ENCODE measurements at regions not wholly inside any gene's neighbourhood (a gene's known extent, or its start where the extent isn't known, plus 50 kb on each side); places are given as distances from the start of the nearest gene placed in this dataset.
A peak's percentile ranks its signal among the peaks of the same experiment; 100 is the strongest.

DNA sequence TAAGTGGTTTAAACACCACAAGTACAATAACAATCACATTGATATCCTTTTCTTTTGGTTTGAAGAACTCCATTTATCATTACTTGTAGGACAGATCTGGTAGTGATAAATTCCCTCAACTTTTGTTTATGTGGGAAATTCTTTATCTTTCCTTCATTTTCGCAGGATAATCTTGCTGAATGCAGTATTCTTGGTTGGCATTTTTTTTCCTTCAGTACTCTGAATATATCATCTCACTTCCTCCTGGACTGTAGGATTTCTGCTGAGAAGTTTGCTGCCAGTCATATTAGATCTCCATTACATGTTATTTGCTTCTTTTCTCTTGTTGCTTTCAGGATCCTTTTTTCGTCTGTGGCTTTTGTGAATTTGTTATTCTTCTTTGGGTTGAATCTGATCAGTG, 179.0 kb upstream of the PLET1 start:
- Histone ChIP-seq H2AFZ (ENCODE audit: low read length) (no peak overlapping the region), H4K20me1 (ENCODE audit: insufficient read depth, low read length) (no peaks in the 10 kb centered on the region), H3K27ac (ENCODE audit: low read depth, low read length) (no peak overlapping the region), H3K27me3 (ENCODE audit: insufficient read depth, low read length) (no peaks in the 10 kb centered on the region), H3K79me2 (ENCODE audit: insufficient read depth, low read length) (no peaks in the 10 kb centered on the region), H3K36me3 (ENCODE audit: insufficient read depth, low read length) (no peaks in the 10 kb centered on the region), H3K9me3 (ENCODE audit: low read depth, low read length) (no peaks in the 10 kb centered on the region), H3K4me2 (ENCODE audit: insufficient read depth, low read length) (no peak overlapping the region), H3K4me1 (ENCODE audit: insufficient read depth, low read length) (no peaks in the 10 kb centered on the region), H3K4me3 (ENCODE audit: insufficient read depth, low read length) (no peak overlapping the region)
- TF ChIP-seq, protein P1, sequence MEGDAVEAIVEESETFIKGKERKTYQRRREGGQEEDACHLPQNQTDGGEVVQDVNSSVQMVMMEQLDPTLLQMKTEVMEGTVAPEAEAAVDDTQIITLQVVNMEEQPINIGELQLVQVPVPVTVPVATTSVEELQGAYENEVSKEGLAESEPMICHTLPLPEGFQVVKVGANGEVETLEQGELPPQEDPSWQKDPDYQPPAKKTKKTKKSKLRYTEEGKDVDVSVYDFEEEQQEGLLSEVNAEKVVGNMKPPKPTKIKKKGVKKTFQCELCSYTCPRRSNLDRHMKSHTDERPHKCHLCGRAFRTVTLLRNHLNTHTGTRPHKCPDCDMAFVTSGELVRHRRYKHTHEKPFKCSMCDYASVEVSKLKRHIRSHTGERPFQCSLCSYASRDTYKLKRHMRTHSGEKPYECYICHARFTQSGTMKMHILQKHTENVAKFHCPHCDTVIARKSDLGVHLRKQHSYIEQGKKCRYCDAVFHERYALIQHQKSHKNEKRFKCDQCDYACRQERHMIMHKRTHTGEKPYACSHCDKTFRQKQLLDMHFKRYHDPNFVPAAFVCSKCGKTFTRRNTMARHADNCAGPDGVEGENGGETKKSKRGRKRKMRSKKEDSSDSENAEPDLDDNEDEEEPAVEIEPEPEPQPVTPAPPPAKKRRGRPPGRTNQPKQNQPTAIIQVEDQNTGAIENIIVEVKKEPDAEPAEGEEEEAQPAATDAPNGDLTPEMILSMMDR (IDR thresholded peaks at IDR 0.05; ENCODE audit: extremely low read depth, low read depth, low read length): no peak
- DNase-seq (ENCODE audit: insufficient read length, low spot score, missing footprints): no peak

GRCh38 chr11:112440518-112440917, 179.9 kb upstream of the PLET1 start:
- H3K36me3 ChIP-seq (ENCODE audit: insufficient read depth, low read length): no peaks in the 10 kb centered on the region
- H3K27ac ChIP-seq (ENCODE audit: low read depth, low read length): no peak overlapping the region
- H3K27me3 ChIP-seq (ENCODE audit: insufficient read depth, low read length): no peaks in the 10 kb centered on the region
- DNase-seq (ENCODE audit: insufficient read length, low spot score, missing footprints): no peak
- H3K4me2 ChIP-seq (ENCODE audit: insufficient read depth, low read length): no peak overlapping the region
- no peak overlapping the region for H2AFZ ChIP-seq (ENCODE audit: low read length)
- H3K79me2 ChIP-seq (ENCODE audit: insufficient read depth, low read length): no peaks in the 10 kb centered on the region
- H3K4me3 ChIP-seq (ENCODE audit: insufficient read depth, low read length): no peak overlapping the region
- H4K20me1 ChIP-seq (ENCODE audit: insufficient read depth, low read length): no peaks in the 10 kb centered on the region
- no peaks in the 10 kb centered on the region for H3K4me1 ChIP-seq (ENCODE audit: insufficient read depth, low read length)
- H3K9me3 ChIP-seq (ENCODE audit: low read depth, low read length): no peaks in the 10 kb centered on the region
- TF ChIP-seq, protein P1 (IDR thresholded peaks at IDR 0.05; ENCODE audit: extremely low read depth, low read depth, low read length): peak; percentile 36

- H3K9me3 ChIP-seq (ENCODE audit: low read depth, low read length): no peaks in the 10 kb centered on the region
- no peaks in the 10 kb centered on the region for H3K79me2 ChIP-seq (ENCODE audit: insufficient read depth, low read length)
- H2AFZ ChIP-seq (ENCODE audit: low read length): no peak overlapping the region
- H4K20me1 ChIP-seq (ENCODE audit: insufficient read depth, low read length): no peaks in the 10 kb centered on the region
- no peak overlapping the region for H3K4me2 ChIP-seq (ENCODE audit: insufficient read depth, low read length)
- TF ChIP-seq, protein P1 (IDR thresholded peaks at IDR 0.05; ENCODE audit: extremely low read depth, low read depth, low read length): no peak
- no peaks in the 10 kb centered on the region for H3K4me1 ChIP-seq (ENCODE audit: insufficient read depth, low read length)
- peaks cover 3% of the 10 kb centered on the region for H3K27me3 ChIP-seq (ENCODE audit: insufficient read depth, low read length)
- H3K36me3 ChIP-seq (ENCODE audit: insufficient read depth, low read length): no peaks in the 10 kb centered on the region
- H3K27ac ChIP-seq (ENCODE audit: low read depth, low read length): no peak overlapping the region
- DNase-seq (ENCODE audit: insufficient read length, low spot score, missing footprints): no peak
- H3K4me3 ChIP-seq (ENCODE audit: insufficient read depth, low read length): no peak overlapping the region
Measured at GRCh38 chr11:112448168-112448567, 187.5 kb upstream of the PLET1 start.

- H3K27ac ChIP-seq (ENCODE audit: low read depth, low read length): no peak overlapping the region
- H4K20me1 ChIP-seq (ENCODE audit: insufficient read depth, low read length): no peaks in the 10 kb centered on the region
- no peak for DNase-seq (ENCODE audit: insufficient read length, low spot score, missing footprints)
- H3K4me2 ChIP-seq (ENCODE audit: insufficient read depth, low read length): no peak overlapping the region
- H3K27me3 ChIP-seq (ENCODE audit: insufficient read depth, low read length): peaks cover 3% of the 10 kb centered on the region
- no peaks in the 10 kb centered on the region for H3K9me3 ChIP-seq (ENCODE audit: low read depth, low read length)
- H3K4me1 ChIP-seq (ENCODE audit: insufficient read depth, low read length): no peaks in the 10 kb centered on the region
- H3K4me3 ChIP-seq (ENCODE audit: insufficient read depth, low read length): no peak overlapping the region
- no peaks in the 10 kb centered on the region for H3K79me2 ChIP-seq (ENCODE audit: insufficient read depth, low read length)
- H3K36me3 ChIP-seq (ENCODE audit: insufficient read depth, low read length): no peaks in the 10 kb centered on the region
- no peak overlapping the region for H2AFZ ChIP-seq (ENCODE audit: low read length)
- TF ChIP-seq, protein P1 (IDR thresholded peaks at IDR 0.05; ENCODE audit: extremely low read depth, low read depth, low read length): no peak
Measured at GRCh38 chr11:112448806-112449205, 188.1 kb upstream of the PLET1 start.

Measured in osteoblast (primary cell).